Upper lobe of left lung (tissue), 4 donors: ENCODE measurements at regions not wholly inside any gene's neighbourhood (a gene's known extent, or its start where the extent isn't known, plus 50 kb on each side); places are given as distances from the start of the nearest gene placed in this dataset.

Experiments
- CTCF ChIP-seq, 6 experiments: fragments of 450-650 bp in 4 of 6; fragments of 200-600 bp in 2 of 6; sonication (generic) in 2 of 6; IDR thresholded peaks; one replicate each; pipeline ENCODE4 v1.5.1; 2016 to 2019; ENCODE audit warnings: antibody characterized with exemption in 6 of 6
- POLR2A ChIP-seq, 4 donors: fragments of 450-650 bp; IDR thresholded peaks; one replicate each; pipeline ENCODE4 v1.5.1; 2016 to 2017; ENCODE audit warnings: antibody characterized with exemption in 4 of 4, mild to moderate bottlenecking in 2 of 4

GRCh38 chr11:119982517-119983239, 155.2 kb downstream of the TRIM29 start:
- TF ChIP-seq CTCF (IDR thresholded peaks at IDR 0.05) (no peak), POLR2A (IDR thresholded peaks at IDR 0.05) (no peak)
